HCT116 (cell line): ENCODE measurements at regions not wholly inside any gene's neighbourhood (a gene's known extent, or its start where the extent isn't known, plus 50 kb on each side); places are given as distances from the start of the nearest gene placed in this dataset.

ENCODE experiments used
- ATAC-seq: fragments of 200-7000 bp; cut with Tn5 transposase; 2 replicates; pipeline ENCODE4 v1.9.1; 2020; ENCODE audit warnings: mild to moderate bottlenecking, moderate library complexity
- BruUV-seq: library from RNA; stranded (reverse); fragments of 400-500 nt; replicated peaks from 2 replicates; lab custom pipeline; 2021; lab: Mats Ljungman, UMichigan
- CTCF ChIA-PET: fragments of 300-600 bp; sonication (Branson Sonifier 250); formaldehyde crosslinking; loops from one replicate; lab custom pipeline; 2021; ENCODE audit warnings: antibody characterized with exemption; lab: Charles Lee
- POLR2A ChIA-PET: fragments of 300-600, 350-600 bp; sonication (Branson Sonifier 250); formaldehyde crosslinking; loops from one replicate; lab custom pipeline; 2021; ENCODE audit warnings: antibody characterized with exemption; lab: Charles Lee
- RAD21 ChIA-PET, 2 experiments: fragments of 300-600 bp; sonication (Branson Sonifier 250); formaldehyde crosslinking; loops; one replicate each; lab custom pipeline; 2023; ENCODE audit warnings: low total read pairs in 2 of 2; ENCODE audit not compliant: uncharacterized antibody in 2 of 2, unreplicated experiment in 2 of 2, low non-redundant PET in 1 of 2; lab: Charles Lee
- DNase-seq: peaks from one replicate; pipeline ENCODE4 v3.0.0-alpha.2; 2010; ENCODE audit warnings: low read depth, low spot score
- H2AFZ ChIP-seq: fragments of 200-600 bp; shearing (Covaris generic), sonication (generic); 2 replicates; pipeline ENCODE4 v1.6.1; 2017; ENCODE audit warnings: low read depth, mixed run types, mixed read lengths, antibody characterized with exemption, low read length; ENCODE audit not compliant: poor library complexity, severe bottlenecking
- H3K27ac ChIP-seq: 2 replicates; pipeline ENCODE4 v1.5.1; 2012; ENCODE audit warnings: low read depth, low read length
- H3K27me3 ChIP-seq: fragments of 200-600 bp; sonication (generic); 2 replicates; pipeline ENCODE4 v1.6.1; 2016; ENCODE audit warnings: mixed run types, low read length, mixed read lengths; ENCODE audit not compliant: insufficient read depth
- H3K36me3 ChIP-seq, 2 experiments: fragments of 200-500 bp in 1 of 2; fragments of 200-600 bp in 1 of 2; sonication (Bioruptor generic) in 1 of 2; sonication (generic) in 1 of 2; 2 replicates each; pipeline versions ENCODE4 v1.5.1 to v1.6.1; 2014 to 2016; ENCODE audit warnings: low read length in 2 of 2, inconsistent platforms in 1 of 2, mixed read lengths in 1 of 2, mixed run types in 1 of 2; ENCODE audit not compliant: insufficient read depth in 2 of 2, control insufficient read depth in 1 of 2
- H3K4me1 ChIP-seq, 2 experiments: fragments of 200-600 bp in 1 of 2; sonication (generic) in 1 of 2; 2 replicates each; pipeline versions ENCODE4 v1.5.1 to v1.6.1; 2012 to 2017; ENCODE audit warnings: low read length in 2 of 2, inconsistent platforms in 1 of 2, mild to moderate bottlenecking in 1 of 2, mixed read lengths in 1 of 2, mixed run types in 1 of 2, moderate library complexity in 1 of 2; ENCODE audit not compliant: insufficient read depth in 2 of 2, control insufficient read depth in 1 of 2
- H3K4me2 ChIP-seq: fragments of 200-600 bp; sonication (generic); 2 replicates; pipeline ENCODE4 v1.6.1; 2017; ENCODE audit warnings: mixed run types, low read length, mixed read lengths
- H3K4me3 ChIP-seq, 2 experiments: fragments of 200-600 bp in 1 of 2; sonication (generic) in 1 of 2; replicated peaks in 1 of 2; 2 replicates each; pipeline ENCODE4 v1.5.1; 2011 to 2016; ENCODE audit warnings: low read length in 2 of 2, control low read depth in 1 of 2, low read depth in 1 of 2, mild to moderate bottlenecking in 1 of 2, mixed read lengths in 1 of 2, mixed run types in 1 of 2
- H3K79me2 ChIP-seq: fragments of 200-600 bp; sonication (generic); 2 replicates; pipeline ENCODE4 v1.6.1; 2017; ENCODE audit warnings: mild to moderate bottlenecking, mixed run types, low read length, moderate library complexity, mixed read lengths; ENCODE audit not compliant: insufficient read depth
- H3K9ac ChIP-seq: fragments of 200-600 bp; sonication (generic); 2 replicates; pipeline ENCODE4 v1.6.1; 2016; ENCODE audit warnings: low read length, mixed read lengths
- H3K9me2 ChIP-seq: fragments of 200-600 bp; sonication (generic), shearing (Covaris generic); 2 replicates; pipeline ENCODE4 v1.6.1; 2017; ENCODE audit warnings: mixed run types, mild to moderate bottlenecking, moderate library complexity; ENCODE audit not compliant: insufficient read depth
- H3K9me3 ChIP-seq, 2 experiments: fragments of 200-500 bp in 1 of 2; fragments of 200-600 bp in 1 of 2; sonication (Bioruptor generic) in 1 of 2; sonication (generic) in 1 of 2; 2 replicates each; pipeline ENCODE4 v1.6.1; 2014 to 2017; ENCODE audit warnings: low read length in 2 of 2, mixed read lengths in 2 of 2, inconsistent platforms in 1 of 2, low read depth in 1 of 2, mild to moderate bottlenecking in 1 of 2, mixed run types in 1 of 2, moderate library complexity in 1 of 2; ENCODE audit not compliant: control insufficient read depth in 1 of 2, insufficient read depth in 1 of 2
- H4K20me1 ChIP-seq: fragments of 200-600 bp; sonication (generic), shearing (Covaris generic); 2 replicates; pipeline ENCODE4 v1.6.1; 2017; ENCODE audit warnings: mixed run types, mild to moderate bottlenecking, moderate library complexity; ENCODE audit not compliant: insufficient read depth
- CBX3 ChIP-seq: IDR thresholded peaks from 2 replicates; pipeline ENCODE4 v1.6.1; 2012; ENCODE audit warnings: low read depth
- CEBPB ChIP-seq: IDR thresholded peaks from 2 replicates; pipeline ENCODE4 v1.6.1; 2012; ENCODE audit warnings: low read depth
- CTCF ChIP-seq, 3 experiments: fragments of 200-600 bp in 1 of 3; sonication (generic) in 1 of 3; IDR thresholded peaks in 2 of 3; conservative IDR thresholded peaks in 1 of 3; 2 replicates each; pipeline ENCODE4 v1.5.1; 2012 to 2017; ENCODE audit warnings: low read depth in 2 of 3, low read length in 2 of 3, antibody characterized with exemption in 1 of 3, borderline replicate concordance in 1 of 3, control low read depth in 1 of 3, mild to moderate bottlenecking in 1 of 3, mixed read lengths in 1 of 3, mixed run types in 1 of 3, moderate library complexity in 1 of 3; ENCODE audit not compliant: insufficient read depth in 1 of 3
- ELF1 ChIP-seq: IDR thresholded peaks from 2 replicates; pipeline ENCODE4 v1.6.1; 2012; ENCODE audit warnings: low read depth, borderline replicate concordance
- EZH2 ChIP-seq: fragments of 200-600 bp; sonication (generic); IDR thresholded peaks from 2 replicates; pipeline ENCODE4 v1.6.1; 2017; ENCODE audit warnings: antibody characterized with exemption, mixed run types
- FOSL1 ChIP-seq: IDR thresholded peaks from 2 replicates; pipeline ENCODE4 v1.6.1; 2012; ENCODE audit warnings: low read depth
- JUND ChIP-seq: IDR thresholded peaks from 2 replicates; pipeline ENCODE4 v1.6.1; 2012
- REST ChIP-seq: IDR thresholded peaks from 2 replicates; pipeline ENCODE4 v1.6.1; 2012; ENCODE audit warnings: low read depth
- SIN3A ChIP-seq: IDR thresholded peaks from 2 replicates; pipeline ENCODE4 v1.6.1; 2012; ENCODE audit warnings: low read depth
- SRF ChIP-seq: IDR thresholded peaks from 2 replicates; pipeline ENCODE4 v1.6.1; 2012; ENCODE audit warnings: low read depth
- TCF7L2 ChIP-seq: IDR thresholded peaks from 2 replicates; pipeline ENCODE4 v1.7.0; 2011; ENCODE audit warnings: borderline replicate concordance, inconsistent platforms; ENCODE audit not compliant: insufficient read depth, insufficient read length; ENCODE audit errors: extremely low read depth
- YY1 ChIP-seq: IDR thresholded peaks from 2 replicates; pipeline ENCODE4 v1.6.1; 2011; ENCODE audit warnings: low read length, low read depth, moderate library complexity, mild to moderate bottlenecking; ENCODE audit not compliant: insufficient replicate concordance; ENCODE audit errors: extremely low read depth
- ZBTB33 ChIP-seq: IDR thresholded peaks from 2 replicates; pipeline ENCODE4 v1.6.1; 2011; ENCODE audit warnings: mild to moderate bottlenecking, low read length, moderate library complexity; ENCODE audit not compliant: insufficient replicate concordance; ENCODE audit errors: extremely low read depth
- ZFX ChIP-seq: fragments of 450-650 bp; IDR thresholded peaks from 2 replicates; pipeline ENCODE4 v1.6.1; 2017
- ZNF274 ChIP-seq: fragments of 200-500 bp; sonication (Bioruptor generic); IDR thresholded peaks from 2 replicates; pipeline ENCODE4 v1.6.1; 2014; ENCODE audit warnings: mild to moderate bottlenecking, low read depth, low read length, inconsistent platforms
- intact Hi-C: fragments of 100-400 bp; cut with micrococcal nuclease; formaldehyde crosslinking; loops from 2 replicates; pipeline ENCODE4 v1.10.0; 2022

GRCh38 chr3:18649666-18650363, 224.7 kb upstream of the SATB1 start:
- H3K9me3 ChIP-seq = no peaks in the 10 kb centered on the region
- ChIA-PET POLR2A (no interaction called here), RAD21 (no interaction called here), CTCF (no interaction called here)
- no peak overlapping the region for H2AFZ ChIP-seq
- H3K27me3 ChIP-seq = peaks cover 6% of the 10 kb centered on the region; the same call in 1 of the 2 replicates
- no peaks in the 10 kb centered on the region for H4K20me1 ChIP-seq
- TF ChIP-seq ZBTB33 (no peak), FOSL1 (no peak), CEBPB (no peak), CBX3 (no peak), EZH2 (no peak), TCF7L2 (no peak), CTCF (IDR thresholded peaks at IDR 0.05 in 2 of 3, conservative IDR thresholded peaks at IDR 0.05 in 1 of 3; ENCODE audit: borderline replicate concordance in 1 of 3, insufficient read depth in 1 of 3, low read depth in 2 of 3, low read length in 2 of 3) (no peak), JUND (no peak), ZNF274 (no peak), ZFX (no peak), SRF (no peak), SIN3A (no peak), YY1 (no peak), REST (no peak), ELF1 (no peak)
- no peaks in the 10 kb centered on the region for H3K9me2 ChIP-seq
- no peak overlapping the region for H3K27ac ChIP-seq
- no peak for DNase-seq
- intact Hi-C loops = no loop called here
- H3K36me3 ChIP-seq = no peaks in the 10 kb centered on the region
- H3K4me1 ChIP-seq = no peaks in the 10 kb centered on the region
- no TSS peak for BruUV-seq
- H3K4me2 ChIP-seq = no peak overlapping the region
- no peak for ATAC-seq
- H3K9ac ChIP-seq = no peak overlapping the region
- no peaks in the 10 kb centered on the region for H3K79me2 ChIP-seq
- no peak overlapping the region for H3K4me3 ChIP-seq
